H9 (cell line): ENCODE measurements at regions not wholly inside any gene's neighbourhood (a gene's known extent, or its start where the extent isn't known, plus 50 kb on each side); places are given as distances from the start of the nearest gene placed in this dataset.

Source experiments
- DNase-seq: peaks from one replicate; pipeline ENCODE4 v3.0.0-alpha.2; 2017
- H2AFZ ChIP-seq: one replicate; pipeline ENCODE4 v1.6.1; 2013; ENCODE audit warnings: mild to moderate bottlenecking, low read length, control low read depth, moderate library complexity
- H2AK5ac ChIP-seq: 2 replicates; pipeline ENCODE4 v1.6.1; 2013; ENCODE audit warnings: low read length, control low read depth, mixed read lengths; ENCODE audit not compliant: insufficient read length
- H2BK120ac ChIP-seq: one replicate; pipeline ENCODE4 v1.6.1; 2013; ENCODE audit warnings: low read depth, mild to moderate bottlenecking, low read length, control low read depth, inconsistent platforms; ENCODE audit not compliant: poor library complexity, severe bottlenecking
- H2BK12ac ChIP-seq: 2 replicates; pipeline ENCODE4 v1.6.1; 2013; ENCODE audit warnings: low read length, control low read depth, mixed read lengths, low read depth; ENCODE audit not compliant: insufficient read length
- H2BK15ac ChIP-seq: 2 replicates; pipeline ENCODE4 v1.6.1; 2013; ENCODE audit warnings: low read depth, low read length, control low read depth
- H2BK20ac ChIP-seq: one replicate; pipeline ENCODE4 v1.6.1; 2013; ENCODE audit warnings: low read depth, mild to moderate bottlenecking, low read length, control low read depth, inconsistent platforms; ENCODE audit not compliant: poor library complexity, severe bottlenecking
- H2BK5ac ChIP-seq: 2 replicates; pipeline ENCODE4 v1.6.1; 2013; ENCODE audit warnings: low read length, control low read depth, mixed read lengths; ENCODE audit not compliant: insufficient read length
- H3K14ac ChIP-seq: 2 replicates; pipeline ENCODE4 v1.6.1; 2013; ENCODE audit warnings: low read length, control low read depth; ENCODE audit not compliant: insufficient read depth
- H3K18ac ChIP-seq: 2 replicates; pipeline ENCODE4 v1.6.1; 2013; ENCODE audit warnings: low read depth, mild to moderate bottlenecking, mixed read lengths, low read length, control low read depth; ENCODE audit not compliant: insufficient read length
- H3K23ac ChIP-seq: 2 replicates; pipeline ENCODE4 v1.6.1; 2013; ENCODE audit warnings: low read length, control low read depth, mixed read lengths, low read depth; ENCODE audit not compliant: insufficient read length
- H3K23me2 ChIP-seq: 2 replicates; pipeline ENCODE4 v1.6.1; 2013; ENCODE audit warnings: low read depth, mild to moderate bottlenecking, mixed read lengths, low read length, control low read depth; ENCODE audit not compliant: insufficient read length, poor library complexity, severe bottlenecking
- H3K27ac ChIP-seq: 2 replicates; pipeline ENCODE4 v1.5.1; 2013; ENCODE audit warnings: low read length, control low read depth, mixed read lengths, low read depth; ENCODE audit not compliant: insufficient read length
- H3K27me3 ChIP-seq: 2 replicates; pipeline ENCODE4 v1.6.1; 2013; ENCODE audit warnings: low read length, control low read depth, inconsistent platforms; ENCODE audit not compliant: insufficient read depth
- H3K4ac ChIP-seq: 2 replicates; pipeline ENCODE4 v1.6.1; 2013; ENCODE audit warnings: low read depth, mild to moderate bottlenecking, control low read depth, inconsistent platforms, low read length, moderate library complexity
- H3K4me1 ChIP-seq: 2 replicates; pipeline ENCODE4 v1.6.1; 2013; ENCODE audit warnings: low read length, control low read depth, inconsistent platforms; ENCODE audit not compliant: insufficient read depth
- H3K4me2 ChIP-seq: 2 replicates; pipeline ENCODE4 v1.6.1; 2013; ENCODE audit warnings: low read length, control low read depth, mixed read lengths; ENCODE audit not compliant: insufficient read length, insufficient read depth
- H3K56ac ChIP-seq: 2 replicates; pipeline ENCODE4 v1.6.1; 2013; ENCODE audit warnings: low read depth, mild to moderate bottlenecking, mixed read lengths, low read length, control low read depth; ENCODE audit not compliant: insufficient read length
- H3K79me1 ChIP-seq: 2 replicates; pipeline ENCODE4 v1.6.1; 2013; ENCODE audit warnings: low read depth, mild to moderate bottlenecking, moderate library complexity, low read length, control low read depth, inconsistent platforms; ENCODE audit not compliant: insufficient read depth, poor library complexity, severe bottlenecking
- H3K79me2 ChIP-seq: 2 replicates; pipeline ENCODE4 v1.6.1; 2013; ENCODE audit warnings: low read length, control low read depth, inconsistent platforms; ENCODE audit not compliant: insufficient read depth
- H3K9ac ChIP-seq: 2 replicates; pipeline ENCODE4 v1.6.1; 2013; ENCODE audit warnings: low read length, control low read depth, mixed read lengths; ENCODE audit not compliant: insufficient read length; ENCODE audit errors: extremely low read depth
- H3K9me3 ChIP-seq: one replicate; pipeline ENCODE4 v1.6.1; 2013; ENCODE audit warnings: low read depth, low read length, inconsistent platforms; ENCODE audit not compliant: control insufficient read depth
- H3T11ph ChIP-seq: one replicate; pipeline ENCODE4 v1.6.1; 2013; ENCODE audit warnings: mild to moderate bottlenecking, low read length, control low read depth, inconsistent platforms
- H4K20me1 ChIP-seq: one replicate; pipeline ENCODE4 v1.6.1; 2013; ENCODE audit not compliant: control insufficient read depth, insufficient read length, insufficient read depth
- H4K5ac ChIP-seq: 2 replicates; pipeline ENCODE4 v1.6.1; 2013; ENCODE audit warnings: low read depth, mild to moderate bottlenecking, mixed read lengths, low read length, control low read depth; ENCODE audit not compliant: insufficient read length
- H4K8ac ChIP-seq: replicated peaks from 2 replicates; pipeline ENCODE4 v1.6.1; 2013; ENCODE audit warnings: low read length, control low read depth, mixed read lengths, low read depth; ENCODE audit not compliant: insufficient read length
- H4K91ac ChIP-seq: 2 replicates; pipeline ENCODE4 v1.6.1; 2013; ENCODE audit warnings: low read depth, mild to moderate bottlenecking, moderate library complexity, mixed read lengths, low read length, control low read depth; ENCODE audit not compliant: insufficient read length
- H3K27ac Mint-ChIP-seq, 3 experiments: 2 replicates in 2 of 3; 3 replicates in 1 of 3; pipeline ENCODE4 v1.8.0; 2020 to 2021; ENCODE audit warnings: mixed read lengths in 3 of 3, mild to moderate bottlenecking in 1 of 3, moderate library complexity in 1 of 3
- H3K27me3 Mint-ChIP-seq: 2 replicates; pipeline ENCODE4 v1.8.0; 2021; ENCODE audit warnings: low read depth, mild to moderate bottlenecking, moderate library complexity, mixed read lengths
- H3K36me3 Mint-ChIP-seq, 3 experiments: 2 replicates in 2 of 3; 3 replicates in 1 of 3; pipeline ENCODE4 v1.8.0; 2020 to 2021; ENCODE audit warnings: low read depth in 3 of 3, mixed read lengths in 3 of 3; ENCODE audit not compliant: insufficient read depth in 1 of 3
- H3K4me1 Mint-ChIP-seq, 2 experiments: 2 replicates each; pipeline ENCODE4 v1.8.0; 2020; ENCODE audit warnings: mixed read lengths in 2 of 2
- H3K4me3 Mint-ChIP-seq, 2 experiments: 2 replicates in 1 of 2; 3 replicates in 1 of 2; pipeline ENCODE4 v1.8.0; 2020 to 2021; ENCODE audit warnings: mild to moderate bottlenecking in 2 of 2, mixed read lengths in 2 of 2, moderate library complexity in 1 of 2
- H3K9me3 Mint-ChIP-seq, 2 experiments: 2 replicates in 1 of 2; 3 replicates in 1 of 2; pipeline ENCODE4 v1.8.0; 2020; ENCODE audit warnings: mild to moderate bottlenecking in 2 of 2, mixed read lengths in 2 of 2, moderate library complexity in 1 of 2
- CTCF ChIP-seq: fragments of 200-600 bp; sonication (generic); conservative IDR thresholded peaks from 3 replicates; pipeline ENCODE4 v1.8.0; 2021; ENCODE audit warnings: antibody characterized with exemption, mild to moderate bottlenecking
- WGBS: extraction: QIAGEN DNeasy Blood & Tissue Kit; methylation state at CpG from one replicate; pipeline ENCODE4 v1.1.7; 2013; ENCODE audit warnings: missing lambda C conversion rate, low lambda C conversion rate, mixed read lengths; ENCODE audit not compliant: insufficient read length; ENCODE audit errors: extremely low coverage; 5-methylcytosine and 5-hydroxymethylcytosine counted together

GRCh38 chr17:71441098-71441497 lies 679.7 kb upstream of the SOX9 start:
- Histone ChIP-seq H2AFZ (no peak overlapping the region), H3K23ac (no peak overlapping the region), H4K5ac (no peak overlapping the region), H4K91ac (no peak overlapping the region), H3K9ac (no peak overlapping the region), H4K8ac (no peak overlapping the region), H3K4me2 (no peak overlapping the region), H3K9me3 (no peaks in the 10 kb centered on the region), H3T11ph (no peak overlapping the region), H2AK5ac (no peak overlapping the region), H3K27ac (no peak overlapping the region), H3K23me2 (no peaks in the 10 kb centered on the region), H2BK15ac (no peak overlapping the region), H3K4me1 (no peaks in the 10 kb centered on the region), H3K56ac (no peak overlapping the region), H3K79me1 (no peaks in the 10 kb centered on the region), H3K79me2 (no peaks in the 10 kb centered on the region), H3K4ac (no peak overlapping the region), H4K20me1 (no peaks in the 10 kb centered on the region), H3K14ac (no peak overlapping the region), H2BK5ac (no peak overlapping the region), H3K18ac (no peak overlapping the region), H2BK12ac (no peak overlapping the region), H3K27me3 (no peaks in the 10 kb centered on the region), H2BK20ac (no peak overlapping the region), H2BK120ac (no peak overlapping the region)
- H3K4me1 Mint-ChIP-seq = no peaks in the 10 kb centered on the region
- H3K9me3 Mint-ChIP-seq = no peaks in the 10 kb centered on the region; a peak in 1 of 5 replicates
- H3K36me3 Mint-ChIP-seq = no peaks in the 10 kb centered on the region
- no peak for DNase-seq
- WGBS = no CpG with 5 or more reads among the region's 6 CpGs
- no peak overlapping the region for H3K27ac Mint-ChIP-seq
- no peak overlapping the region for H3K4me3 Mint-ChIP-seq
- TF ChIP-seq CTCF = no peak
- no peaks in the 10 kb centered on the region for H3K27me3 Mint-ChIP-seq
